GM19240 (cell line): ENCODE measurements at regions not wholly inside any gene's neighbourhood (a gene's known extent, or its start where the extent isn't known, plus 50 kb on each side); places are given as distances from the start of the nearest gene placed in this dataset.
A peak's percentile ranks its signal among the peaks of the same experiment; 100 is the strongest.
"Not testable (repeated sequence)": the region's sequence is repeated elsewhere in the genome, so short reads cannot be mapped to it uniquely, and the experiment has no call there.

Source experiments
- DNase-seq: peaks from one replicate; pipeline ENCODE4 v3.0.0; 2011; ENCODE audit warnings: low spot score; ENCODE audit not compliant: insufficient read length

DNA sequence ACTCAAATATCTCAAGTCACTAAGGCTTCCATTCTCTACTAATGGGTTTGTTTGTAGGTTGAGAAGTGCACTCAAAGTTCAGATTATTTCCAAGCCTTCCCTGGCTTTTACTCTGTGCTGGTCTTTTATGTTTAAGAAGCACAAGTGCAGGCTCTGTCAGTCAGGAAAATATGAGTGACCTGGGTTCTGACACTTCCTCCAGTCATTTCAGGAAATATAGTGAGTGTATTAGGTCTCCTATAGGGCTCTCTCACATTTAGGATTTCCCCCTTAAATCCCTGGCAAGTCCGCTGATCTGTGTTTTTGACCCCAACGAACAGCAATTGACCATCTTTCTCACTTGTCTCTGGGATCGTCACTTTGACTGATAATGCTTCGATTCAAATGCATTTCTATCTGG lies 210.2 kb downstream of the ARPP21 start:
- no peak for DNase-seq

DNA sequence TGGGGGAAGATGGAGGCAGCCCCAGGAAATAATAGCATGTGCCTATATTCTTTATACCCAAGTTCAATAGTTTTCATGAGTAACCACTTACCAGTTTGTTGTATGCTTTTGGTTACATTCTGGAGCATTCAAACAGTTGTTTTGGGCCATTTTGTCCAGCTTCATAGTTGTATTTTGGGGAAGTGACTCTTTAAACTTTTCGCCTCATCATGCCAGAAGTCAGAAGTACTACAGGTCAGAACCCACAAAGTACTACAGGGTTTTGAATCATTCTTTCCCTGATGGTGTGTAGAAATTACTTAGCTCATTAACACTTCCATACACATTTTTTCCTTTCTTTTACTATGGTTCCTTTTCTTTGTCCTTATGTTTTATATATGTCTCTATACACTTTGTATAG lies 210.6 kb downstream of the ARPP21 start:
- no peak for DNase-seq

DNA sequence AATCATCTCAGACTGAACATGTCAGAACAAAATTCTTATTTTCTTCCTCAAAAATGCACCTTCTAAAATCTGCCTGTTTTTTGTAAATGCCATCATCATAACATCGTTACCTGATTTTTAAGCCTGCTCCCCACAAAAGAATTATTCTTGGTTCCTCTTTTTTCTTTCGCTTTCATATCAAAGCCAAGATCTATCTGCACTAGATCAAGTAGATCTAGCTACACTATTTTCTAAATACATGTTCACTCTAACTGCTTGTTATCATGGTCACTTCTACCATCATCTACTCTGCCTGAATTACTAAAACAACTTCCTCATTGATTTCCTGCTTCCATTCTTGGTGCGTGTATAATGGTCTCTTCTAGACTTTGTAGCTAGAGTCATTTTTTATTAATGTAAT lies 217.7 kb downstream of the ARPP21 start:
- no peak for DNase-seq

DNA sequence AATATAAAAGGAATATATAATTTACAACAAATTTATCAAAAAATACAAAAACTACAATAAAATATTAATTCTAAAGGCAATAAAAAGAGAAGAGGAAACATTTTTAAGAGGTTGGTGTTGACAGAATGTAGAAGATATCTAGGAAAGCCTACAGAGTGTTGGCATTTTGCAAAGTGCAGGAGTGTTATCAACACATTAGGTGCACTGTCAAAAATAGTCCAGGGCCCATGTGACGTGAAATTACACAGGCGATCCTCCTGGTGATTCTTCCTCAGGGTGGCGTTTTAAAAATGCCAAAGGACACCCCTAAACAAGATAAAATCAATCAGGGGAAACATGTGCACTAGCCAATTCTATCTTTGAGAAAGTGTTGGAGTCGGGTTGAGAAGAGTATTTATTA lies 222.7 kb downstream of the ARPP21 start:
- no peak for DNase-seq

DNA sequence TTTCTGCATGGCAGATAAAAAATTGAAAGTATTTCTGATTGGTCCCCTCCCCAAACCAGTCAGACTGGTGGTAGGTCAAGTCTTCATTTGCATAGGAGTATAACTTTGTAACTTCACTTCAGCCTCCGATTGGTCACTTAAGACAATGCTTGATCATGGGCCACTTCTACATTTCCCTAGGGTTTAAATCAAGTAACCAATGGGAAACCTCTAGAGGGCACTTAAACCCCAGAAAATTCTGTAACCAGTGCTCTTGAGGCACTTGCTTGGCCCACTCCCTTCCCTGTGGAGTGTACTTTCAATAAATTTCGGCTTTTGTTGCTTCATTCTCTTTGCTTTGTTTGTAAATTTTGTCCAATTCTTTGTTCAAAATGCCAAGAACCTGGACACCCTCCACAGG lies 225.5 kb downstream of the ARPP21 start:
- no peak for DNase-seq

DNA sequence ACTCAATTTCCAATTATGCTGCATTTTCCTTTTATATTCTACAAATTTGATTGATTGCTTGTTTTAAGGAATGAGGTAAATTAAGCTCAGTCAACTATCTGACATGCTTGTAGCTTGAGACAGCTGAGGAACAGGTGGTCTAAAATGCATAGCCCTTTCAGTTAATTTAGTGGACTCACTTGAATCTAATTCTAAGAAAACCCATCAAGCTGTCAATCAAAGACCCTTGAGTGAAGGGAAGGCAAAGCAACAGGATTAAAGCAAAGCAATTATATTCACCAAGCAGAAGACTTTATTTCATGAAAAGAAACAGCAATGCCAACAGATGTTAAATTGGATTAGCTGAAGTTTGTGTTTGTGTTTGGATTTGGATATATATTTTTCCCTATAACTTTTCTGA lies 228.5 kb downstream of the ARPP21 start:
- no peak for DNase-seq

DNA sequence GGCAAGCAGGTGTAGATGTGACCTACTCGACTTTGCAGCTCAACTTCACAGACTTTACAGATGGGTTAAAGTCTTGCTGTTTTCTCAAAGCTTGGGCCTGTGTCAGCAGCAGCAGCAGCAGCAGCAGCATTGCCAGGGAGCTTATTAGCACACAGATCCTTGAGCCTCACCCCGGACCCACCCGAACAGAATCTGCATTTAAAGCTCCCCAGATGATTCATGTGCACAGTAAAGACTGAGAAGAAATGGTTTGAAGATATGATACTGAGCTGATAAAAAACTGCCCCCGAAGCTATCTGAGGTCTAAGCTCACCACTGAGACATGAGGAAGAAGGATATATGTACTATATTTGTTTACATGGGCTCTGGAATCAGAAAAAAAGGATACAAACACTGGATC lies 231.7 kb downstream of the ARPP21 start:
- no peak for DNase-seq

DNA sequence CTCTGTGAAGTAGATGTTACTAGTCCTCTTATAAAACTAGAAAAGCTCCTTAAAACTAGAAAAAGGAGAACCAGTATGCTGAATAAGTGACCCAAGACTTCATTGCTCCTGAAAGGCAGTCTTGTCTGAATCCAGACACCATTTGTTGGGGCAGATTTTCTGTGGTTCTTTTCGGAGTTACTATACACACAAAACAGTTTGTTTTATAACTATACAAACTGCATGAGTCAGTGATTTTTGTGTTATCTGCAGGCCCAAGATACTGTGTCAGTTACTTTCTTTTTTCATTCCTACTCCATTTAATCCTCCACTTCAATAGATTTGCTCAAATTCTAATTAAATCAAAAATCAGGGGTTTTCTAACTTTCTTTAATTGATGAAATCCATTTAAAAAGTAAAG lies 244.6 kb downstream of the ARPP21 start:
- no peak for DNase-seq

DNA sequence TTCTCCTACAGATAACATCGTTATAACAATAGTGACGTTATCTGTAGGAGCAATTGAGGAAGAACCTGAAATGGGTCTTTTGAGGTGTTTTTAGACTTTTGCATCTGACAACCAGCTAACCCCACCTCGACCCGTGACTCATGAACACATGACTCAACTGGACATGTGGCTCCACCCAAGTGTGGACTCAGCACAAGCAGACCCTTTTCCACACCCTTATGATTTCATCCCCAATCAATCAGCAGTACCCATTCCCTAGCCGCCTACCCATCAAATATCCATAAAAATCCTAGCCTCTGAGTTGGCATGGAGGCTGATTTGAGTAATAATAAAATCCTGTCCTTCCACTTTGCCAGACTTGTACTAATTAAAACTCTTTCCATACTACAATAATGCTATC lies 255.4 kb downstream of the ARPP21 start:
- DNase-seq = no peak

DNA sequence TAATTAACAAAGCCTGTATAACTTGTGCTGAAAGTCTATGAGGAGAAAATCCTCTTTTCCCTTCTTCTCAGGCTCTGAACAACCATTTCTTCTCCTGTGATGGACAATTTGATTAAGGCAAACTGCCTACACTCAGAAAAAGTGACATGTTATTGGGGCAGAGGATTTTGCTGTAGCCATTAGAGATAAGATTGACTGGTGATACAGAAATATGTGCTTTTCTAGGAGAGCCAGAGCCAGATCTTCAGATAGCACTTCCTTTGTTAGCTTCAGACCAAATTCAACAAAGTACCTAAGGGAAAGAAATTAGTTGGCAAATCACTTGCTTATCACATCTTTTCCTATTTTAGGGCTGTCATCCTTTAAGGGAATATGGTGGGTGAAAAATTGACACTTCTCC lies 259.9 kb downstream of the ARPP21 start:
- no peak for DNase-seq

DNA sequence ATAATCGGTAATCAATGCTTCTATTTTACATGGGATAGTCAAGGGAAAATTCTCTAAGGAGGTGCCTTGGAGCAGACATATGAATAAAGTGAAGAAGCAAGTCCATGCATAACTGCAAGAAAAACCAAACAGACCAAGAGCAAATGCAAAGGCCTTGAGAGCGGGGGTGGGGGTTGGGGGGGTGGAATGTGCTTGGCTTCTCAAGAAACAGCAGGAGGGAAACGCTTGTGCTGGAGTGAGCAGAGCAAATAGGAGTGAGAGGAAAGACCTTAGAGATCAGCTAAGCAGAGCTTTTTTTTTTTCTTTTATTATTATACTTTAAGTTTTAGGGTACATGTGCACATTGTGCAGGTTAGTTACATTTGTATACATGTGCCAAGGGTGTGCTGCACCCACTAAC lies 260.8 kb downstream of the ARPP21 start:
- no peak for DNase-seq

DNA sequence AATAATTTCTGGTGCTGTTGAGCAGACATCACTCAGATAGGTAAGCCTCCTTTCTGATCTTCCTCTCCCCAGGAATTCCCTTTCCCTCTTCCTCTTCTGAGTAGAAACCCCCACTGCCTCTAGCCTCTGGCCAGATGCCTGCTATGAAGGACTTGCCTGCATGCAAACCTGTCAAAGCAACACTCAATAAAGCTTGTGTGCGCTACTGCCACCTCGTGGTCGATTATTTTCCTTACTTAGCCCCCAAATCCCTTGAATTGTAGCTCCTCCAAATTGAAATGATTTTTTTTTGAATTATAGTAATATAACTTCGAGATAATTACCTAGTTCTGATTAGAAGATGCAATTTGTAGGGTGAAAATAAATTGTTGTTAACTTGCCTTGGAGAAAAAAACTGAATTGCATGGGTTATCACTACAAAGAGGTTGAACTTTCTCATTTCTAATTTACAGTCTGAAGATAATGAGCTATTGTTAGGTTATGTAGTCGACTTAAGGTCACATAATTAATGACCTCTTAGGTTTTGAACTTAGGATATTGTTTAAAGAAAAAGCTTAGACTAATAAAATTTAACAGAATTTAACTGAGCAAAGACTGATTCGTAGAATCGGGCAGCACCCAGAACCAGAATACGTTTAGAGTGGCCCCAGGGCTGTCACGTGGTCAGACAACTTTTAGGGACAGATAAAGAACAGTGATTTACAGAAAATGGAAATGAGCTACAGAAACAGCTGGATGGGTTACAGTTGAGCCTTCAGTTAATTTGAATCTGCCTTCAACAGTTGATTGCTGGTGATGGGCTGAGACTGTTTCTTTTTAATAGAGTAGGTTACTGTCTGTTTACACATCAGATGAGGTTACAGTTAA lies 269.3 kb downstream of the ARPP21 start:
- DNase-seq = peak; percentile 5

DNA sequence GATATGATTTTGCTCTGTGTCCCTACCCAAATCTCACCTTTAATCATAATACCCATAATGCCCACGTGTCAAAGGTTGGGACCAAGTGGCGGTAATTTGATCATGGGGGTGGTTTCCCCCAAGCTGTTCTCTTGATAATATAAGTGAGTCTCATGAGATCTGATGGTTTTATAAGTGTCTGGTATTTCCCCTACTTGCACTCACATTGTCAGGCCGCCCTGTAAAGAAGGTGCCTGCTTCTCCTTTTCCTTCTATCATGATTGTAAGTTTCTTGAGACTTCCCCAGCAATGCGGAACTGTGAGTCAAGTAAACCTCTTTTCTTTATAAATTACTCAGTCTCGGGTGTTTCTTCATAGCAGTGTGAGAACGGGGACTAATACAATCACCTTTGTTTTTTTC lies 279.8 kb downstream of the ARPP21 start:
- DNase-seq = no peak

DNA sequence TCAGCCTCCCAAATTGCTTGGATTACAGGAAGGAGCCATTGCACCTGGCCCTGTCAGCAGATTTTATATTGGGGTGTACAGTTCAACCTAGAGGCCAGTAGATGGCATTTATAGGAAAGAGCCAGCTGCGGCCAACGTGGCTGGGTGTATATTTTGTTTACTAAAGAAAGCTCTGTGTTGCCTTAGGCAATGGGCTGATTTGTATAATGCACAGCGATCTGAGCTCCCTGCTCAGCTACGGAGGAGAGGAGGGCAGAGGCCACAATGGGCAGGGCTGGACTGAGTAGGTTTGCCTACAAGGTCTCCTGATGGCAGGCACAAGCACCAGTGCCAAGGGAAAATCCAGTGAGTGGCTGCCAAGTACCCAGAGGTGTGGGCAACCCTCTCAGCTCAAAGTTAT lies 282.4 kb downstream of the ARPP21 start:
- DNase-seq = no peak

DNA sequence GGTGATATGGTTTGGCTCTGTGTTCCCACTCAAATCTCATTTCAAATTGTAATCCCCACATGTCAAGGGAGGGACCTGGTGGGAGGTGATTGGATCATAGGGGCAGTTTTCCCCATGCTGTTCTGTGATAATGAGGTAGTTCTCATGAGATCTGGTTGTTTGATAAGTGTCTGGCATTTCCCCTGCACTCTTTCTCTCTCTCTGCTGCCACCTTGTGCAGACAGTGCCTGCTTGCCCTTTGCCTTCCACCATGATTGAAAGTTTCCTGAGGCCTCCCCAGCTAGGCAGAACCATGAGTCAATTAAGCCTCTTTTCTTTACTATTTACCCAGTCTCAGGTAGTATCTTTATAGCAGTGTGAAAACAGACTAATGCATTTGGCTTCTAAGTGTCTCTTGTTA lies 284.7 kb downstream of the ARPP21 start:
- DNase-seq = not testable (repeated sequence)

DNA sequence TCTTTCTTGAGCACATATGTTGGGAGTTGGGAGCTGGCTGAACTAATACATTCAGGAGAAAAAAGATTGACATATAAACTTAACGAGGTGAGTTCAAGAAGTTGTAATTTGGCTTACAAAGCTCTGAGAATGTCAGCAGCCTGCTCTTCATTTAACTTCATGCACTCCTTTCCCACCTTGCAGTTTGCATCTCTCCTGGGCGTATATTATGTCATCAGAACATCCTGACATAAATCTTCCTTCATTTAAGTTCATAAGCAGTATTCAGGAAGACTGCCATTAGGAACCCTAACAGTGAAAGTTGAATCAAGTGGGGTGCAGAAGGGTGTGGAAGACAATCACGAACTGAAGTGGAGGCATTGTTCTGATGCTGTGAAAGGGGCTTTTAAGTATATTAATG lies 288.1 kb downstream of the ARPP21 start:
- no peak for DNase-seq

DNA sequence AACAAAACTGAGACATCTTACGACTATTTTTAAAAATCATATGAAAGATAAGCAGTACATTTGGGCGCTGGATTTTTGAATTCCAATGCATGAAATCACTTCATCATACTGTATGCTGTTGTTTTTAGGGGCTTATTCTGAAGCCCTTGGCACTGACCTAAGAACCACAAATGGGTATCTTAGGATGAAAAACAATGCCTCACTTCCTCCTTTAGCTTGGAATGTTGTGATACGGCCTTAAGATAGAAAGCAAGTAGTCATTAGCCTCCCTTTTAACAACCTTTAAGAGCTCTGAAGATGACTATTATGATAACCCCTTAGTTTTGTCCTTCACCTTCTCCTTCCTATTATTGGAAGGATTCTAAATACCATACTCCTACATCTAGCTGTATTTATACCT lies 289.8 kb downstream of the ARPP21 start:
- no peak for DNase-seq

DNA sequence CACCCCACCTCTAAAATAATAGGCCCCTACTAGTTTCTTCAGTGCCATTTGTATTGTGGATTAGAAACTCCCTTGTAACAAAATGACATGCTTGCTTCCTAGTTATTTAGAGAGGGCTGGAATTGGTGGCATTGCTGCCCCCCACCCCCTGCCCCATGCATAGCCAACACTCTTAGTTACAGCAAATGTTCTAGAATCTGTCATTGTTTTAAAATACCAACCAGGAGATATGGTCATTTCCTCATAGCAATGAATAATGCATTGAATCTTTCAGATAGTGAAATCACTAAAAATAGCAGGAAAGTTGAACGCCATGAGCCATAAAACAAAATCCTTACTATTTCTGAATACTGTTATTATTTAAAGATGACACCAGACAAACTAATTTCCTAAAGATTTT lies 292.5 kb downstream of the ARPP21 start:
- DNase-seq = no peak

DNA sequence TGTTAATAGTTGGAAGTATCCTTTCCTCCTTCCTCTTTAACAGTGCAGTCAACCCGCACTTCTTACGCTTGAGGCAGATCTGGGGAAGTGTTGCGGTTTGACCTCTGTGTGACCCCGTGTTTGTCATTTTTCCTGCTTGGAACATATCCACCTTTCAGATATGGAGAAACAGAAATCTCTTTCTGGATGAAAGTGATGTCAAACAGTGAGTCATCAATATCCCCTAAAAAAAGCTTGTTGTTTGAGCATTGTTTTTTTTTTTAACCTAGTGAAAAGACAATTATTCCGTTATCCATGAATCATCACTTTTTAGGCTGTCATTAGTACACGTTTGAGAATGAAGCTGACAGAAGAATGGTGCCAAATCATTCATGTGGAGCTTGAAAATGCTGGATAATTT lies 293.7 kb downstream of the ARPP21 start:
- no peak for DNase-seq

DNA sequence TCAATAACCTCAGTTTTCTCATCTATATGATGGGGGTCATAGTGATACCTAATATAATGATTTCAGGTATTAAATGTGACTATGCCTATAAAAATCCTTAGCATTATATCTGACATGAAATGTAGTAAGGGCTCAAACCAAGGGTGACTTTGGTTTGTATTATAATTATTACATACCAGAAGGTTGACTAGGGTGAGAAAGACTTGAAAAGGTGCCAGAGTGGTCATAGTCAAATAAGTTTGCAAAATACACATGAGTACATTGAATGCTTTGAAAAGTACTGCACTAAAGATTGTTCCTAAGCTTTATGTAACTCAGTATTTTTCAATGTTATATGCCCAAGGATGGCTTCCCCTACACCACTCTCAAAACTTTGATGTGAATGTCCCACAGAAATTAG lies 297.2 kb downstream of the ARPP21 start:
- no peak for DNase-seq

DNA sequence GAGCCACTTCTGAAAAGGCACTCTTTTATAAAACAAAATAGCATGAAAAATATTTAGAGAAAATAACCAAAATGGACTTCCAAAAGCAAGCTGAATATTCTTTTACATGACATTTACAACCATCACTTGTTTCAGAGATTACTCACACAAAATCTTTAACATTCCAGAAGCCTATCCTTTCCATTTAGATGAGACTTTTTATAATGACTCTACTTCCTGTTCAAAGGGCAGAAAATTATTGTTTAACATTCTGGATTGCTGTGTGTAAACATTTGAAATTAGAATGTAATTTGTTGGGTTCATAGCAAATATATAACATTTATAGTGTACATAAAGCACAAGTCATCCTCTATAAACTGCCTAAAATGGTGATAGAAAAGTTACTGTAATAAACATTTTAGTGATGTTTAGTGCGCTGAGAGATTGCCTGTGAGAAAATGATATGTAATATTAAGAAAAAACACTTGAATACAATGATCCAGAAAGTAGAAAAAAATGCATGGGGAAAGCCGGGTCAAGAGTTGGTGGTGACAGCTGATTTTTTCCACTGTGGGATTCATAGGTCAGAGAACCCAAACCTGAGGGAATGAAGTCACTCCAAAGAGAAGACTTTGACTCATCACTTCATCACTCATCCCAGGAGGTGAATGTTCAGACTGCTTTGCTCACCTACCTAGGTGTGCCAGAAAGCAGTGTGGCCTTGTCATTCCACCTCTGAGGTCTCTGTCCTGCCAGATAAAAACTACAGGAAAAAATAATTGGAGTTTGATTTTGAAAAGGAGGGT lies 305.8 kb downstream of the ARPP21 start:
- no peak for DNase-seq

DNA sequence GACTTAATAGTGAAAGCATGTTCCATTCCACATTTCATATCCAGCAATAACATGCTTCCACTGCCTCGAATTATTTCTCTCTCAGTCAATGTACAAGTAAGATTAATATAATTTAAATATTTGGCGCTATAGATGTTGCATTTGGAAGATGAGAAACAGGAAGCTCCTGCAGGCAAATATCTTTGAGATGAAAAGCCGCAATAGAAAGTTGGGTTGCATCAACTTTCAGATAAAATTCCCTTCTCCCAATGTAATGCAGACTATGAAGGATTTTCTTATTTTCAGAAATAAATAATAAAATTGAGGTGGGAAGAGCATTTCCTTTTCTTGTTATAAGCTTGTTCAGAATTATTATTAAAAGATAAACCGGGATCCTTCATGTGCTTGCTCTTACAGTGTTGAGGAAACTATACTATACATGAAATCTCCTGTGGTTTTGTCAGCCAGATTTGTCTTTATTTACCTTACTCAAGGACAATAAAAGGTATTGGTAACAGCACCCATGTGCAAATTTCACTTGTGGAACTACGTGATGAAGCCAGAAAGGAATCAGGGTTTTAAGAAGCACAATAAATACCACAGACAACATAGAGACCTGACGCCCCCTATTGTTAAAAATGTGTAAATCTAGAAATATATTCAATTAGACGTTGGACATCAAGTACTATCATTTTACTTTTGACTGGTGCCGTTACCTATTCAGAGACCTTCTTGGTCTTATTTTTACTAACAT lies 307.0 kb downstream of the ARPP21 start:
- no peak for DNase-seq
